HepG2 (cell line): ENCODE measurements at regions not wholly inside any gene's neighbourhood (a gene's known extent, or its start where the extent isn't known, plus 50 kb on each side); places are given as distances from the start of the nearest gene placed in this dataset.

Experiments
- ARID2 ChIP-seq: sonication (generic); formaldehyde crosslinking; IDR thresholded peaks from 2 replicates; pipeline ENCODE4 v1.8.1; 2022; ENCODE audit warnings: mild to moderate bottlenecking, missing genetic modification reagents, borderline replicate concordance
- CHD4 ChIP-seq: fragments of 200-600 bp; sonication (generic); IDR thresholded peaks from 2 replicates; pipeline ENCODE4 v1.7.0; 2017; ENCODE audit warnings: mild to moderate bottlenecking, low read length, borderline replicate concordance
- EZH2 ChIP-seq: conservative IDR thresholded peaks from 2 replicates; pipeline ENCODE4 v1.6.1; 2012; ENCODE audit warnings: mild to moderate bottlenecking, low read depth, low read length, moderate library complexity
- POLR2A ChIP-seq, 2 experiments: IDR thresholded peaks; 2 replicates each; pipeline ENCODE4 v1.6.1; 2011; ENCODE audit warnings: low read depth in 2 of 2, low read length in 2 of 2, mild to moderate bottlenecking in 1 of 2, moderate library complexity in 1 of 2; ENCODE audit not compliant: insufficient read depth in 1 of 2

DNA sequence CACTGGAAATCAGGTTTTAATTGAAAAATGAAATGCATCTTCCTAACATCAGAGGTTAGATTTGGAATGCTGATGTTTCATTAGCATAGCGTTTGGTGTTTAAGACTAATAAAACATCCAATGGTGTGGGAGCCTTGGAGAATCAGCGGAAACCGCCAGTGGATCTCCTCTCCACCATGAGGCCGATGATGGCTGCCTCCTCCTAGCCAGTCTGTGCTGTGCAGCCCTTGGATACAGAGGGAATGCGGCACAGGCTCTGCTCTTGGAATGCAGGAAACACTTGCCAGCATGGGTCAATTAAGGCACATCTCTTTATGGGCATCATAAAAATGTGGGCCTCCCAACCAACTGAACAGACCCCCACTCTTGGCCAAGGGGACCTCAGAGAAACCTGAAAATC lies 259.9 kb downstream of the GLRX3 start:
- TF ChIP-seq EZH2 (no peak), ARID2 (no peak), POLR2A (IDR thresholded peaks at IDR 0.05; ENCODE audit: insufficient read depth in 1 of 2, low read depth in 2 of 2, low read length in 2 of 2) (no peak), CHD4 (no peak)
